Progenitor cell of endocrine pancreas (in vitro differentiated cells): ENCODE measurements at regions not wholly inside any gene's neighbourhood (a gene's known extent, or its start where the extent isn't known, plus 50 kb on each side); places are given as distances from the start of the nearest gene placed in this dataset.
A peak's percentile ranks its signal among the peaks of the same experiment; 100 is the strongest.

Source experiments
- DNase-seq: peaks from one replicate; pipeline ENCODE4 v3.0.0; 2021; ENCODE audit warnings: low spot score; ENCODE audit not compliant: unreplicated experiment
- H3K27ac Mint-ChIP-seq: 2 replicates; pipeline ENCODE4 v1.8.0; 2021; ENCODE audit warnings: mild to moderate bottlenecking, moderate library complexity, mixed read lengths
- H3K27me3 Mint-ChIP-seq: 2 replicates; pipeline ENCODE4 v1.8.0; 2021; ENCODE audit warnings: mixed read lengths
- H3K36me3 Mint-ChIP-seq: 2 replicates; pipeline ENCODE4 v1.8.0; 2022; ENCODE audit warnings: mixed read lengths; ENCODE audit not compliant: insufficient read depth
- H3K4me1 Mint-ChIP-seq: 2 replicates; pipeline ENCODE4 v1.8.0; 2021; ENCODE audit warnings: low read depth, mixed read lengths
- H3K4me3 Mint-ChIP-seq: 2 replicates; pipeline ENCODE4 v1.8.0; 2021; ENCODE audit warnings: low read depth, mild to moderate bottlenecking, moderate library complexity, mixed read lengths
- H3K9me3 Mint-ChIP-seq: 2 replicates; pipeline ENCODE4 v1.8.0; 2021; ENCODE audit warnings: low read depth, mixed read lengths
- CTCF ChIP-seq: fragments of 200-600 bp; sonication (generic); IDR thresholded peaks from one replicate; pipeline ENCODE4 v1.5.0; 2021; ENCODE audit warnings: antibody characterized with exemption, mild to moderate bottlenecking; ENCODE audit not compliant: unreplicated experiment

- no peak for TF ChIP-seq CTCF
- no peaks in the 10 kb centered on the region for H3K36me3 Mint-ChIP-seq
- H3K4me1 Mint-ChIP-seq, result peaks cover 4% of the 10 kb centered on the region
- peaks cover 3% of the 10 kb centered on the region for H3K27me3 Mint-ChIP-seq
- no peak overlapping the region for H3K27ac Mint-ChIP-seq
- H3K9me3 Mint-ChIP-seq, result no peaks in the 10 kb centered on the region
- no peak overlapping the region for H3K4me3 Mint-ChIP-seq
- no peak for DNase-seq
Measured at GRCh38 chr7:142321391-142321790, 63.5 kb upstream of the PRSS58 start.

DNA sequence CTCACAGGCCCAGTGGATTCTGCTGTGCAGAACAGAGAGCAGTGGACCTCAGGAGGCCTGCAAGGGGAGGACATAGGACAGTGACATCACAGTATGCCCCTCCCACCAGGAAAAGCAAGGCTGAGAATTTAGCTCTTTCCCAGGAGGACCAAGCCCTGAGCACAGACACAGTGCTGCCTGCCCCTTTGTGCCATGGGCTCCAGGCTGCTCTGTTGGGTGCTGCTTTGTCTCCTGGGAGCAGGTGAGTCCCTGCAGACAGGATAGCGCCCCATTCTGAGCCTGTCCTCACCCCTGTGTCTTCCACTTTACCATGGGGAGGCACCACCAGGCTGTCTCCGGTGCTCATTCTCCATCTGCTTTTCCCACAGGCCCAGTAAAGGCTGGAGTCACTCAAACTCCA, 63.0 kb upstream of the PRSS58 start:
- no peak overlapping the region for H3K4me3 Mint-ChIP-seq
- H3K27me3 Mint-ChIP-seq, result peaks cover 3% of the 10 kb centered on the region
- H3K4me1 Mint-ChIP-seq, result peaks cover 4% of the 10 kb centered on the region
- H3K36me3 Mint-ChIP-seq, result no peaks in the 10 kb centered on the region
- no peak for TF ChIP-seq CTCF
- no peaks in the 10 kb centered on the region for H3K9me3 Mint-ChIP-seq
- no peak overlapping the region for H3K27ac Mint-ChIP-seq
- DNase-seq, result no peak

DNA sequence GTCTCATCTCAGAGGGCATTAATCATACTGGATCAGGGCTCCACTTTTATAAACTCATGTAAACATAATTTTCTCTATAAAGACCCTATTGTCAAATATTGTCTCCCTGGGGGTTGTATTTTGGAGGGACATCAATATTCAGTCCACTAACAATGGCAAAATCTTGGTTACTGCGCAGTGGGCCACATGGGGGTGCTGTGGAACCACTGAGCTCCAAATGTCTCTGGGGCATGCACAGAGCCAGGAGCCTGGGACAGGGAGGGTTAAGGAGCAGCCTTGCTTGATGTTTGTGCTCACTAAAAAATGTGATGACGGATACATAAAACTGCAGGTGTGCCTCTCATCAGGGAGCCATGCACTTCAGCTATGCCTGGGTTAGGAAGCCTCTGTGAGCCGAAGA, 62.1 kb upstream of the PRSS58 start:
- Mint-ChIP-seq H3K27ac (no peak overlapping the region), H3K27me3 (peaks cover 3% of the 10 kb centered on the region), H3K4me1 (peaks cover 4% of the 10 kb centered on the region), H3K9me3 (no peaks in the 10 kb centered on the region), H3K36me3 (no peaks in the 10 kb centered on the region), H3K4me3 (no peak overlapping the region)
- peak; percentile 41 for TF ChIP-seq CTCF
- DNase-seq, result no peak

DNA sequence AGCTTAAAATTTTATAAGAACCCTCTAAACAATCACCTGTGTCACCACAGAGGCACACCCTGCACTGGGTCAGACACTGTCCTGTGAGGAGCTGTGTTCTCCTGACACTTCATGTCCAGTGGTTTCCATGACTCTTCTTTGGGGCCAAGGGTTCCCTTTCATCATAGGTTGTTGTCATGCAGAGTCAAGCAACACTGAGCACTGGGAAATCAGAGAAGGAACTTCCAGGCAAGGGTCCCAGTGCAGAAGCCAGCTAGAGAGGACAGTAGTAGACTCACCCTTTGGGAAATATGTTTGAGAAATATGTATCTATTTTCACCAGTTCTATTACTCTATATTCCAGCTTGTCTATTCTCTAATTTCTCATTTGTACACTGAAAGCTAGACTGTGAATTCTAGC, 56.4 kb upstream of the PRSS58 start:
- H3K27me3 Mint-ChIP-seq, result peaks cover 8% of the 10 kb centered on the region
- no peak for TF ChIP-seq CTCF
- no peaks in the 10 kb centered on the region for H3K36me3 Mint-ChIP-seq
- DNase-seq, result no peak
- peaks cover 4% of the 10 kb centered on the region for H3K4me1 Mint-ChIP-seq
- no peak overlapping the region for H3K27ac Mint-ChIP-seq
- H3K4me3 Mint-ChIP-seq, result no peak overlapping the region
- no peaks in the 10 kb centered on the region for H3K9me3 Mint-ChIP-seq

DNA sequence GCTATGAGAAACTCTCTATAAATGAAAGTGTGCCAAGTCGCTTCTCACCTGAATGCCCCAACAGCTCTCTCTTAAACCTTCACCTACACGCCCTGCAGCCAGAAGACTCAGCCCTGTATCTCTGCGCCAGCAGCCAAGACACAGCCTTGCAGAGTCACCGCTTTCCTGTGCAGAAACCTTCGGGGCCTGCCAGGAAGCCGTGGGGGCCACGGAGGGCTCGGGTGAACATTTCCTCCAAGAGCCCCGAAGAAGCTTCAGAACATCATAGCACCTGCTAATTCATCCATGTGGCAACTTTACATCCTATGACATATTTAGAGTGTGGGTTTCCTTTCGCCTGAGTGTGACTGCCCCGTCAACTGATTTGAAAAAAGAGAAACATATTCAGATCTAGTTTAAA, 55.7 kb upstream of the PRSS58 start:
- H3K27ac Mint-ChIP-seq, result no peak overlapping the region
- no peaks in the 10 kb centered on the region for H3K9me3 Mint-ChIP-seq
- no peaks in the 10 kb centered on the region for H3K36me3 Mint-ChIP-seq
- no peak overlapping the region for H3K4me3 Mint-ChIP-seq
- TF ChIP-seq CTCF, result no peak
- no peaks in the 10 kb centered on the region for H3K4me1 Mint-ChIP-seq
- no peak for DNase-seq
- peaks cover 10% of the 10 kb centered on the region for H3K27me3 Mint-ChIP-seq
